MCF 10A (cell line): ENCODE measurements at regions not wholly inside any gene's neighbourhood (a gene's known extent, or its start where the extent isn't known, plus 50 kb on each side); places are given as distances from the start of the nearest gene placed in this dataset.

ENCODE experiments used
- BruUV-seq: library from RNA; stranded (reverse); fragments of 400-500 nt; replicated peaks from 2 replicates; lab custom pipeline; 2021; lab: Mats Ljungman, UMichigan
- CTCF ChIA-PET: fragments of 300-600 bp; sonication (Branson Sonifier 250); formaldehyde crosslinking; extraction: SDS; loops from one replicate; lab custom pipeline; 2021; ENCODE audit warnings: antibody characterized with exemption, inconsistent platforms; lab: Yijun Ruan, JAX
- POLR2A ChIA-PET: fragments of 300-600, 350-650 bp; sonication (Branson Sonifier 250); formaldehyde crosslinking; extraction: SDS; loops from one replicate; lab custom pipeline; 2020; ENCODE audit warnings: antibody characterized with exemption, inconsistent platforms; lab: Yijun Ruan, JAX
- DNase-seq: peaks from one replicate; pipeline ENCODE4 v3.0.0-alpha.2; 2018; ENCODE audit not compliant: unreplicated experiment
- H3K27ac Mint-ChIP-seq: one replicate; pipeline ENCODE4 v1.8.0; 2022; ENCODE audit warnings: mild to moderate bottlenecking, low read depth, mixed read lengths; ENCODE audit not compliant: unreplicated experiment
- H3K27me3 Mint-ChIP-seq: one replicate; pipeline ENCODE4 v1.8.0; 2022; ENCODE audit warnings: mixed read lengths; ENCODE audit not compliant: insufficient read depth, unreplicated experiment
- H3K36me3 Mint-ChIP-seq: one replicate; pipeline ENCODE4 v1.8.0; 2022; ENCODE audit warnings: mild to moderate bottlenecking, moderate library complexity, mixed read lengths; ENCODE audit not compliant: insufficient read depth, unreplicated experiment
- H3K4me1 Mint-ChIP-seq: one replicate; pipeline ENCODE4 v1.8.0; 2022; ENCODE audit warnings: mixed read lengths; ENCODE audit not compliant: insufficient read depth, unreplicated experiment
- H3K4me3 Mint-ChIP-seq: one replicate; pipeline ENCODE4 v1.8.0; 2022; ENCODE audit warnings: mild to moderate bottlenecking, moderate library complexity, mixed read lengths; ENCODE audit not compliant: unreplicated experiment
- H3K9me3 Mint-ChIP-seq: one replicate; pipeline ENCODE4 v1.8.0; 2022; ENCODE audit warnings: mixed read lengths; ENCODE audit not compliant: unreplicated experiment
- CTCF ChIP-seq: fragments of 200-600 bp; IDR thresholded peaks from one replicate; pipeline ENCODE4 v1.8.0; 2022; ENCODE audit warnings: antibody characterized with exemption, mild to moderate bottlenecking; ENCODE audit not compliant: unreplicated experiment
- intact Hi-C: fragments of 100-400 bp; cut with micrococcal nuclease; formaldehyde crosslinking; loops from 2 replicates; pipeline ENCODE4 v1.14.1; 2022

- no peak overlapping the region for H3K27ac Mint-ChIP-seq
- no peaks in the 10 kb centered on the region for H3K9me3 Mint-ChIP-seq
- TF ChIP-seq CTCF, result no peak
- BruUV-seq, result no TSS peak
- DNase-seq, result no peak
- H3K27me3 Mint-ChIP-seq, result no peaks in the 10 kb centered on the region
- H3K4me3 Mint-ChIP-seq, result no peak overlapping the region
- intact Hi-C loops, result no loop called here
- POLR2A ChIA-PET, result no interaction called here
- H3K36me3 Mint-ChIP-seq, result no peaks in the 10 kb centered on the region
- no peaks in the 10 kb centered on the region for H3K4me1 Mint-ChIP-seq
- CTCF ChIA-PET, result interaction anchor here (0.7 to 1.4 kb wide), 2 partner anchors 13 to 367 kb away, joined by 3 to 4 read pairs; no protein-coding TSS in a partner anchor
These were observed 329.9 kb upstream of the TNP1 start for GRCh38 chr2:217189747-217190146.

- TF ChIP-seq CTCF, result no peak
- intact Hi-C loops, result no loop called here
- no peak for DNase-seq
- ChIA-PET CTCF (interaction anchor here (0.6 to 1.4 kb wide), 4 partner anchors 13 to 968 kb away, joined by 3 to 4 read pairs (median 4); no protein-coding TSS in a partner anchor), POLR2A (interaction anchor here (0.7 kb wide), 1 partner anchor 516 kb away, joined by 3 read pairs; no protein-coding TSS in a partner anchor)
- Mint-ChIP-seq H3K4me3 (no peak overlapping the region), H3K36me3 (no peaks in the 10 kb centered on the region), H3K27ac (no peak overlapping the region), H3K9me3 (no peaks in the 10 kb centered on the region), H3K4me1 (no peaks in the 10 kb centered on the region), H3K27me3 (no peaks in the 10 kb centered on the region)
- no TSS peak for BruUV-seq
These were observed 329.3 kb upstream of the TNP1 start for GRCh38 chr2:217189131-217189530.

- no peak overlapping the region for H3K27ac Mint-ChIP-seq
- no peak overlapping the region for H3K4me3 Mint-ChIP-seq
- BruUV-seq, result no TSS peak
- no peaks in the 10 kb centered on the region for H3K27me3 Mint-ChIP-seq
- H3K9me3 Mint-ChIP-seq, result no peaks in the 10 kb centered on the region
- no peak for DNase-seq
- ChIA-PET CTCF (interaction anchor here (1.0 kb wide), 1 partner anchor 21 kb away, joined by 7 read pairs; no protein-coding TSS in a partner anchor), POLR2A (no interaction called here)
- no peaks in the 10 kb centered on the region for H3K36me3 Mint-ChIP-seq
- intact Hi-C loops, result no loop called here
- no peaks in the 10 kb centered on the region for H3K4me1 Mint-ChIP-seq
- no peak for TF ChIP-seq CTCF
These were observed 326.9 kb upstream of the TNP1 start for GRCh38 chr2:217186668-217187159.

GRCh38 chr2:217186152-217186551 is 326.3 kb upstream of the TNP1 start:
- no peak for TF ChIP-seq CTCF
- DNase-seq, result no peak
- CTCF ChIA-PET, result interaction anchor here (1.0 kb wide), 1 partner anchor 20 kb away, joined by 7 read pairs; no protein-coding TSS in a partner anchor
- H3K36me3 Mint-ChIP-seq, result no peaks in the 10 kb centered on the region
- H3K27me3 Mint-ChIP-seq, result no peaks in the 10 kb centered on the region
- intact Hi-C loops, result no loop called here
- no peaks in the 10 kb centered on the region for H3K9me3 Mint-ChIP-seq
- H3K27ac Mint-ChIP-seq, result no peak overlapping the region
- BruUV-seq, result no TSS peak
- no peak overlapping the region for H3K4me3 Mint-ChIP-seq
- H3K4me1 Mint-ChIP-seq, result no peaks in the 10 kb centered on the region
- POLR2A ChIA-PET, result no interaction called here
